Activated naive CD4-positive, alpha-beta T cell treated with anti-CD3 and anti-CD28 coated beads for 36 hours (primary cell): ENCODE measurements at regions not wholly inside any gene's neighbourhood (a gene's known extent, or its start where the extent isn't known, plus 50 kb on each side); places are given as distances from the start of the nearest gene placed in this dataset.
"Not testable (repeated sequence)": the region's sequence is repeated elsewhere in the genome, so short reads cannot be mapped to it uniquely, and the experiment has no call there.

Source experiments
- CTCF ChIA-PET: fragments of 350-600 bp; sonication (Branson Sonifier 250); formaldehyde crosslinking; loops from one replicate; lab custom pipeline; 2021; ENCODE audit warnings: antibody characterized with exemption; lab: Charles Lee
- DNase-seq: peaks from one replicate; pipeline ENCODE4 v3.0.0-alpha.2; 2020
- H3K27ac Mint-ChIP-seq: one replicate; pipeline ENCODE4 v1.8.0; 2021; ENCODE audit warnings: mild to moderate bottlenecking, mixed read lengths
- H3K27me3 Mint-ChIP-seq: one replicate; pipeline ENCODE4 v1.8.0; 2021; ENCODE audit warnings: low read depth, mixed read lengths
- H3K36me3 Mint-ChIP-seq: one replicate; pipeline ENCODE4 v1.8.0; 2021; ENCODE audit warnings: low read depth, mixed read lengths
- H3K4me1 Mint-ChIP-seq: one replicate; pipeline ENCODE4 v1.8.0; 2021; ENCODE audit warnings: low read depth, mixed read lengths
- H3K4me3 Mint-ChIP-seq: one replicate; pipeline ENCODE4 v1.8.0; 2021; ENCODE audit warnings: mild to moderate bottlenecking, moderate library complexity, mixed read lengths
- H3K9me3 Mint-ChIP-seq: one replicate; pipeline ENCODE4 v1.8.0; 2021; ENCODE audit warnings: mixed read lengths
- intact Hi-C: fragments of 100-400 bp; cut with micrococcal nuclease; formaldehyde crosslinking; loops from one replicate; pipeline ENCODE4 v1.15.1; 2023

- CTCF ChIA-PET: no interaction called here
- Mint-ChIP-seq H3K27ac (no peak overlapping the region), H3K9me3 (peaks cover 8% of the 10 kb centered on the region), H3K27me3 (no peaks in the 10 kb centered on the region), H3K4me1 (no peaks in the 10 kb centered on the region), H3K4me3 (no peak overlapping the region), H3K36me3 (no peaks in the 10 kb centered on the region)
- DNase-seq: no peak
- intact Hi-C loops: no loop called here
Observed at GRCh38 chr16:52740333-52740732, 193.4 kb upstream of the TOX3 start.

GRCh38 chr16:52738992-52739391 is 192.0 kb upstream of the TOX3 start:
- H3K27ac Mint-ChIP-seq, CTCF ChIA-PET, H3K4me3 Mint-ChIP-seq, H3K9me3 Mint-ChIP-seq, H3K36me3 Mint-ChIP-seq, H3K27me3 Mint-ChIP-seq, H3K4me1 Mint-ChIP-seq, intact Hi-C loops, DNase-seq: not testable (repeated sequence)

GRCh38 chr16:52731219-52731875 is 184.4 kb upstream of the TOX3 start:
- Mint-ChIP-seq H3K27ac (no peak overlapping the region), H3K4me1 (no peaks in the 10 kb centered on the region)

GRCh38 chr16:52729731-52730130 is 182.8 kb upstream of the TOX3 start:
- no peaks in the 10 kb centered on the region for H3K9me3 Mint-ChIP-seq
- intact Hi-C loops: no loop called here
- CTCF ChIA-PET: no interaction called here

More at GRCh38 chr16:52731219-52731875, 184.4 kb upstream of the TOX3 start:
- intact Hi-C loops: no loop called here
- Mint-ChIP-seq H3K36me3 (no peaks in the 10 kb centered on the region), H3K27me3 (no peaks in the 10 kb centered on the region), H3K4me3 (no peak overlapping the region), H3K9me3 (no peaks in the 10 kb centered on the region)
- CTCF ChIA-PET: no interaction called here
- DNase-seq: no peak

GRCh38 chr16:52727849-52728248 is 180.9 kb upstream of the TOX3 start:
- DNase-seq: no peak
- CTCF ChIA-PET: no interaction called here
- intact Hi-C loops: no loop called here
- Mint-ChIP-seq H3K36me3 (no peaks in the 10 kb centered on the region), H3K27me3 (no peaks in the 10 kb centered on the region), H3K4me3 (no peak overlapping the region), H3K9me3 (no peaks in the 10 kb centered on the region), H3K4me1 (no peaks in the 10 kb centered on the region), H3K27ac (no peak overlapping the region)

More at GRCh38 chr16:52729731-52730130, 182.8 kb upstream of the TOX3 start:
- H3K4me3 Mint-ChIP-seq: no peak overlapping the region
- H3K4me1 Mint-ChIP-seq: no peaks in the 10 kb centered on the region
- DNase-seq: no peak
- no peak overlapping the region for H3K27ac Mint-ChIP-seq
- no peaks in the 10 kb centered on the region for H3K27me3 Mint-ChIP-seq
- no peaks in the 10 kb centered on the region for H3K36me3 Mint-ChIP-seq

GRCh38 chr16:52727441-52727840 is 180.5 kb upstream of the TOX3 start:
- intact Hi-C loops: no loop called here
- no peak overlapping the region for H3K4me3 Mint-ChIP-seq
- H3K4me1 Mint-ChIP-seq: no peaks in the 10 kb centered on the region
- CTCF ChIA-PET: no interaction called here
- no peaks in the 10 kb centered on the region for H3K9me3 Mint-ChIP-seq
- no peak for DNase-seq
- no peaks in the 10 kb centered on the region for H3K36me3 Mint-ChIP-seq
- no peaks in the 10 kb centered on the region for H3K27me3 Mint-ChIP-seq
- H3K27ac Mint-ChIP-seq: no peak overlapping the region

- H3K9me3 Mint-ChIP-seq: peaks cover 8% of the 10 kb centered on the region
- no peak for DNase-seq
- H3K4me3 Mint-ChIP-seq: no peak overlapping the region
- CTCF ChIA-PET: no interaction called here
- intact Hi-C loops: no loop called here
- H3K36me3 Mint-ChIP-seq: no peaks in the 10 kb centered on the region
- H3K27ac Mint-ChIP-seq: no peak overlapping the region
- no peaks in the 10 kb centered on the region for H3K4me1 Mint-ChIP-seq
- H3K27me3 Mint-ChIP-seq: no peaks in the 10 kb centered on the region
Observed at GRCh38 chr16:52725461-52725860, 178.5 kb upstream of the TOX3 start.

- Mint-ChIP-seq H3K36me3 (no peaks in the 10 kb centered on the region), H3K9me3 (peaks cover 8% of the 10 kb centered on the region), H3K27ac (no peak overlapping the region), H3K4me3 (no peak overlapping the region), H3K27me3 (no peaks in the 10 kb centered on the region), H3K4me1 (no peaks in the 10 kb centered on the region)
- intact Hi-C loops: no loop called here
- no peak for DNase-seq
- CTCF ChIA-PET: no interaction called here
Observed at GRCh38 chr16:52725043-52725442, 178.1 kb upstream of the TOX3 start.

- Mint-ChIP-seq H3K27ac (no peak overlapping the region), H3K4me3 (no peak overlapping the region), H3K9me3 (peaks cover 8% of the 10 kb centered on the region), H3K4me1 (no peaks in the 10 kb centered on the region), H3K27me3 (no peaks in the 10 kb centered on the region), H3K36me3 (no peaks in the 10 kb centered on the region)
- DNase-seq: no peak
- intact Hi-C loops: no loop called here
- CTCF ChIA-PET: no interaction called here
Observed at GRCh38 chr16:52721331-52721730, 174.4 kb upstream of the TOX3 start.

- peaks cover 11% of the 10 kb centered on the region for H3K9me3 Mint-ChIP-seq
- H3K27me3 Mint-ChIP-seq: no peaks in the 10 kb centered on the region
- no peak for DNase-seq
- no peaks in the 10 kb centered on the region for H3K36me3 Mint-ChIP-seq
- no peaks in the 10 kb centered on the region for H3K4me1 Mint-ChIP-seq
- no peak overlapping the region for H3K4me3 Mint-ChIP-seq
- H3K27ac Mint-ChIP-seq: no peak overlapping the region
- intact Hi-C loops: no loop called here
- CTCF ChIA-PET: no interaction called here
Observed at GRCh38 chr16:52718046-52718445, 171.1 kb upstream of the TOX3 start.

GRCh38 chr16:52713740-52714139 is 166.8 kb upstream of the TOX3 start:
- H3K9me3 Mint-ChIP-seq: peaks cover 3% of the 10 kb centered on the region
- no peaks in the 10 kb centered on the region for H3K27me3 Mint-ChIP-seq
- CTCF ChIA-PET: no interaction called here
- no peak overlapping the region for H3K4me3 Mint-ChIP-seq
- no peaks in the 10 kb centered on the region for H3K4me1 Mint-ChIP-seq
- no peak for DNase-seq
- H3K27ac Mint-ChIP-seq: no peak overlapping the region
- intact Hi-C loops: no loop called here
- no peaks in the 10 kb centered on the region for H3K36me3 Mint-ChIP-seq

- intact Hi-C loops: no loop called here
- no peak for DNase-seq
- CTCF ChIA-PET: no interaction called here
- H3K27me3 Mint-ChIP-seq: no peaks in the 10 kb centered on the region
- H3K27ac Mint-ChIP-seq: no peak overlapping the region
- H3K4me1 Mint-ChIP-seq: no peaks in the 10 kb centered on the region
- no peak overlapping the region for H3K4me3 Mint-ChIP-seq
- no peaks in the 10 kb centered on the region for H3K36me3 Mint-ChIP-seq
- peaks cover 3% of the 10 kb centered on the region for H3K9me3 Mint-ChIP-seq
Observed at GRCh38 chr16:52709306-52709705, 162.4 kb upstream of the TOX3 start.

- intact Hi-C loops: no loop called here
- Mint-ChIP-seq H3K4me3 (no peak overlapping the region), H3K9me3 (peaks cover 1% of the 10 kb centered on the region), H3K4me1 (no peaks in the 10 kb centered on the region), H3K27me3 (no peaks in the 10 kb centered on the region), H3K36me3 (no peaks in the 10 kb centered on the region), H3K27ac (no peak overlapping the region)
- CTCF ChIA-PET: no interaction called here
- no peak for DNase-seq
Observed at GRCh38 chr16:52708476-52708875, 161.5 kb upstream of the TOX3 start.
